ENCODE measurements at regions not wholly inside any gene's neighbourhood (a gene's known extent, or its start where the extent isn't known, plus 50 kb on each side); places are given as distances from the start of the nearest gene placed in this dataset.

DNA sequence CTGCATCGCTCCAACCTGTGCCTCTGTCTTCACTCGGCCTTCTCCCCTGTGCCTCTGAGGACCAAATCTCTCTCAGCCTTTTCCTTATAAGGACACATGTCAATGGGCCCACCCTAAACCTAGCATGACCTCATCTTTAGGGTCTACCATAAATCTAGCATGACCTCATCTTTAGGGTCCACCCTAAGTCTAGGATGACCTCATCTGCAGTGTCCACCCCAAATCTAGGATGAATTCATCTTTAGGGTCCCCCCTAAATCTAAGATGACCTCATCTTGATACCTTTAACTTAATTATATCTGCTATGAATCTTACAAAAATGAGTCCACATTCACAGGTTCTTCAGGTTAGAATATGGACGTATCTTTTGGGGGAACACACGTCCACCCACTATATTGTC is 131.1 kb upstream of the RPL38 start:
- TF ChIP-seq, protein P1, sequence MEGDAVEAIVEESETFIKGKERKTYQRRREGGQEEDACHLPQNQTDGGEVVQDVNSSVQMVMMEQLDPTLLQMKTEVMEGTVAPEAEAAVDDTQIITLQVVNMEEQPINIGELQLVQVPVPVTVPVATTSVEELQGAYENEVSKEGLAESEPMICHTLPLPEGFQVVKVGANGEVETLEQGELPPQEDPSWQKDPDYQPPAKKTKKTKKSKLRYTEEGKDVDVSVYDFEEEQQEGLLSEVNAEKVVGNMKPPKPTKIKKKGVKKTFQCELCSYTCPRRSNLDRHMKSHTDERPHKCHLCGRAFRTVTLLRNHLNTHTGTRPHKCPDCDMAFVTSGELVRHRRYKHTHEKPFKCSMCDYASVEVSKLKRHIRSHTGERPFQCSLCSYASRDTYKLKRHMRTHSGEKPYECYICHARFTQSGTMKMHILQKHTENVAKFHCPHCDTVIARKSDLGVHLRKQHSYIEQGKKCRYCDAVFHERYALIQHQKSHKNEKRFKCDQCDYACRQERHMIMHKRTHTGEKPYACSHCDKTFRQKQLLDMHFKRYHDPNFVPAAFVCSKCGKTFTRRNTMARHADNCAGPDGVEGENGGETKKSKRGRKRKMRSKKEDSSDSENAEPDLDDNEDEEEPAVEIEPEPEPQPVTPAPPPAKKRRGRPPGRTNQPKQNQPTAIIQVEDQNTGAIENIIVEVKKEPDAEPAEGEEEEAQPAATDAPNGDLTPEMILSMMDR (IDR thresholded peaks at IDR 0.05; ENCODE audit: low read depth, low read length, missing control alignments), result no peak
- DNase-seq (ENCODE audit: extremely low read depth, low read depth), result no peak
- H3K4me3 ChIP-seq (replicated peaks; ENCODE audit: low read depth, low read length), result no peak overlapping the region

DNA sequence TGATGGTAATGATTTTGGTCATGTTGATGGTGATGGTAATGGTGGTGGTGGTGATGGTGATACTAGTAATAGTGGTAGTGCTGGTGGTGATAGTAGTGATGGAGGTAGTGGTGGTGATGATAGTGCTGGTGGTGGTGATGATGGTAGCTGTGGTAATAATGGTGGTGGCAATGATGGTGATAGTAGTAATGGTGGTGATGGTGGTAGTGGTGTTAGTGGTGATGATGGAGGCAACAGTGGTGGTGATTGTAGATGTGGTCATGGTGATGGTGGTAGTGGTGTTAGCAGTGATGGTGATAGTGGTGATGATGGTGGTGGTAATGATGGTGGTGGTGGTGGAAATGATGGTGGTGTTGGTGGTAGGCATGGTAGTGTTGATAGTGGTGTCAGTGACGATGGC is 127.0 kb upstream of the RPL38 start:
- no peak overlapping the region for H3K4me3 ChIP-seq (replicated peaks; ENCODE audit: low read depth, low read length)
- no peak for DNase-seq (ENCODE audit: extremely low read depth, low read depth)
- TF ChIP-seq, protein P1 (IDR thresholded peaks at IDR 0.05; ENCODE audit: low read depth, low read length, missing control alignments), result no peak

DNA sequence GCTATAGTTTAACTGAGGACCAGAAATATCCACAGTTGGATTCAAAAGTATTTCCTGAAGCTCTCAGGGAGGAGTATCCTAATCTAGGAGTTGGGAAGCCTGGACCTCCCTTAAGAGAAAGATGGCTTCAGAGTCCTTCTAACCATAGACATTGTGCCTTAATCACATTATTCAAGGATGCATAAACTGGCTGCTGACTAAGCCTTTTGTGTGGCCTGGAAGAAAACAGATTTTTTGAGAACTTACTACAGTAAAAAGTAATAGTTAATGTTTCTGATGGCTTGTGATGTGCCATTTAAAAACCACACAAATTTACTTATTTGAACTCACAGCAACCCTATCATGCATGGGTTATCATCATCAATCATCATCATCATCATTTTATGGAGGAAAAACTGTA is 126.2 kb upstream of the RPL38 start:
- H3K4me3 ChIP-seq (replicated peaks; ENCODE audit: low read depth, low read length), result no peak overlapping the region
- no peak for DNase-seq (ENCODE audit: extremely low read depth, low read depth)
- TF ChIP-seq, protein P1 (IDR thresholded peaks at IDR 0.05; ENCODE audit: low read depth, low read length, missing control alignments), result no peak

DNA sequence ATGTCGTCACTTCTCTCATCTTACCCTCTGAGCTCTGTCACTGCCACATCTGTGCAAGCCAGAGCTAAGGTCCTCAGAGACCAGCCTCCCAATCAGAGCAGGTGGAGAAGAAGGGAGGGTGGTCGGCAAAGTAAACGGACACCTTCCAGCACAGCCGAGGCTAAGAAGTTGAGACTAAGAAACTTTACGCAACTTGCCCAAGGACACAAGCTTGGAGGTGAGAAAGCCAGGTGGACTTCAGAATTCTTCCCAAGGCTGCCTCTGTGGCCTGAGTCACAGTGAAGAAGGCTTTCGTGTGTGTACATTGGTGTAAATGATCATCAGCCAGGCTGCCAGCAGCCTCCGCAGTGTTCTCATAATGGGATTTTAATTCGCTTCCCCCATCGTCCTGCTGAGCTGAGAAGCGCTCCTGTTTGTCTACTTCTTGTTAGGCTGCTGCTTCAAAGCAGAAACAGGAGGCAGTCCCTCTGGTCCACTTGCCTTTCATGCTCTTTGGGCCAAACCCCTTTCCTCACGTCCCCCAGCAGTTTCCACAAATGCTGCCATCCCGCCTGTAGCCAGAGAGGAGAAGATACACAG is 125.0 kb upstream of the RPL38 start:
- DNase-seq (ENCODE audit: extremely low read depth, low read depth), result no peak
- H3K4me3 ChIP-seq (replicated peaks; ENCODE audit: low read depth, low read length), result no peak overlapping the region
- TF ChIP-seq, protein P1 (IDR thresholded peaks at IDR 0.05; ENCODE audit: low read depth, low read length, missing control alignments), result no peak

DNA sequence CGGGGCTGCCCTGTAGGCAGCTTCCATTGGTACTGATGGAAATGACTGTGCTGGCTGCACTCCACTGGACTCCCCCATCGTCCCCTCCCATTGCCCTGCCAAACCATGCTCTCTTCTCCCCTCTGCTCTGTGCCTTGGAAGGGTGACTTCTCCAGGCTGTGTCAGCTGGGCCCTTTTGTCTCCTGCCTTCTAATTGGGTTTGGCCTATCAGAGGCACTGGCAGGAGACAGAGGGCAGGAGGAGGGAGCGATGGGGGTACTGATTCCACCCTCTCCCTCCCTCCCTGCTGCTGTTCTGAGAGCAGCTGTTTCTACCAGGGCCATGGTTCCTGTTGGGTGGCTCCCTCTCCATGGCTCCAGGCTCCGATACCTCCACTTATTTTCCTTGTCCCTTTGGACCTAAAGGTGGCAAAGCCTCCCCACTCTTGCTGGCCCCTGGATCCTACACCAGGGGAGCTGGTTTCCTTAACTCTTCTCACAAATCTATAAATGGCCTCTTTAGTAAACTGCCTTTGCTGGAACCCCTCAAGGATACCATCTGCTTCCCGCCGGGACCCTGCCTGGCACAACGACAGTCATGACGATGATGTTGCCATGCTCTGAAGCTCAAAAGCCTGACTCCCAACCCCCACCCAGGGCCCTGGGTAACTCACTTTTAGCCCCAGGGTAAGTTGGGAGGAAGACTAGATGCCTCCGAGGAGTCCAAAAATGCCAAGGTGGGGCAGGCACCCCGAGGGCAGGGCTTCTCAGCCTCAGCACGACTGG is 123.8 kb upstream of the RPL38 start:
- DNase-seq (ENCODE audit: extremely low read depth, low read depth), result no peak
- TF ChIP-seq, protein P1 (IDR thresholded peaks at IDR 0.05; ENCODE audit: low read depth, low read length, missing control alignments), result no peak

DNA sequence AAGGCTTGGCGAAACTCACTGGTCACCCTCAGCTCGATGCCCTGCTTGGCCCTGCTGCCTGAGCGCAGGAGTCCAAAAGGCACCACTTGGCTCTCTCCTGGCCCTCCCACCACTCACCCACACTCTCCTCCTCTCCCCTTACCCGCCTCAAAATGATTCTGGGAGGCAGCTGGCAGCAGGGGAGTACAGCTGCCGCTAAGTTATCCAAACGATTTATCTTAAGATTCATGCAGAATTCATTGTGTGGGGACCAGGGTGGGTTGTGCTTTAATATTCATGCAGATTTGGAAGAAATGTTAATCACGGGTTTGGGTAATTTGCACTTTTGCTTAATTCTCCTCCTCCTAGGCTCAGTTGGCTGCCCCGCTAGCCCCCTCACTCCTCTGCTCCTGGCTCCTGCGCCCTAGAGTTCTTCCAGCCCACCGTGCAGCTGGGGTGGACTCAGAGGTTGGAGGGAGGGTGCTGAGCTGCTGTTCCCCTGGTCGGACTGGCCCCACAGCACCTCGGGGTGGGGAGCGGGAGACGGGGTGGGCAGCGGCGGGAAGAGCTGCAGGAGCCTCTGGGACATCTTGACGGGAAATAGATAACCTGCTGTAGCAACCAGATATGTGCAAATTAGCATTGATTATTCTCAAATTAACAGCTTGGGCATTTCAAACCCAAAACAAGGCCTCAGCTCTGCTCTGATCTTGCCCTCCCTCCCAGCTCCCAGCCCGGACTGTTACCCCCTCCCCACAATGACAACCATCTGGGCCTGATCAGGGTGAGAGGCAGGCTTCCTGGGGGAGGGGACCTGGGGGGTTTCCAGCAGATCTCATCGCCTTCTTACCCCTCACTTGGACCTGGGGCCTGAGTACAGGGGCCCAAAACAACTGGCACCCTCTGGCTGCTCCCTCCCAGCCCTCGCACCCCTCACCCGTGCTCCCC is 122.6 kb upstream of the RPL38 start:
- no peak overlapping the region for H3K4me3 ChIP-seq (replicated peaks; ENCODE audit: low read depth, low read length)
- no peak for DNase-seq (ENCODE audit: extremely low read depth, low read depth)
- TF ChIP-seq, protein P1 (IDR thresholded peaks at IDR 0.05; ENCODE audit: low read depth, low read length, missing control alignments), result no peak

More for the DNA sequence above, 123.8 kb upstream of the RPL38 start:
- H3K4me3 ChIP-seq (replicated peaks; ENCODE audit: low read depth, low read length), result no peak overlapping the region
